ENCODE measurements at regions not wholly inside any gene's neighbourhood (a gene's known extent, or its start where the extent isn't known, plus 50 kb on each side); places are given as distances from the start of the nearest gene placed in this dataset.

- DNase-seq (ENCODE audit: low read depth in 2 of 2) = peak in 1 of 2 donors; percentile 43
These were observed 198.7 kb upstream of the SERP2 start for GRCh38 chr13:44174769-44175425.

- DNase-seq (ENCODE audit: low read depth in 2 of 2) = no peak
These were observed 197.5 kb upstream of the SERP2 start for GRCh38 chr13:44176173-44176572.

DNA sequence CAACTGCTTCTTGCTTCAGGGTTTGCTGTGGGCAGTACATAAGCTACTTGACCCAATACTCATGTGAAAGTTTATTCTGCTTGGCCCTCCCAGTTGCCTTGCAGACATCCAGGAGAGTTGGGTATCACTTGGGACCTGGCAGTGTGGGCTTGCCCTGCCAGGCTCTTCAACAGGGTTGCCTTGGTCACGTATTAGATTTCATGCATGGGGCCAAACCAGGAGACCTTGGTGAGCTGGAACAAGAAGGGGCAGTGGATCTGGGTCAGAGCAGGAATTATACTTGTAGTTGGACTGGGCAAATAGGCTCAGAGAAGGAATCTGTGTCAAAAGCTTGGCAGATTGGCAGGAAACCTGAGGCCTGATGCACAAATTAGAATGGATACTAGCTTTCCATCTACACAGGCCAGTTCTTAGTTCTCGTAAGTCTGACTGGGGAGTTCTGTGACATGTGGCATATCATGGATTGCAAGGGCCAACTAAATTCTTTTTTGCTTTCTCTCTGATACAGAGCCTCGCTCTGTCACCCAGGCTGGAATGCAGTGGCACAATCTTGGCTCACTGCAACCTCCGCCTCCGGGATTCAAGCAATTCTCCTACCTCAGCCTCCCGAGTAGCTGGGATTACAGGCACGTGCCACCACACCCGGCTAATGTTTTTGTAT is 192.6 kb upstream of the SERP2 start:
- no peak for DNase-seq (ENCODE audit: low read depth in 2 of 2)

DNA sequence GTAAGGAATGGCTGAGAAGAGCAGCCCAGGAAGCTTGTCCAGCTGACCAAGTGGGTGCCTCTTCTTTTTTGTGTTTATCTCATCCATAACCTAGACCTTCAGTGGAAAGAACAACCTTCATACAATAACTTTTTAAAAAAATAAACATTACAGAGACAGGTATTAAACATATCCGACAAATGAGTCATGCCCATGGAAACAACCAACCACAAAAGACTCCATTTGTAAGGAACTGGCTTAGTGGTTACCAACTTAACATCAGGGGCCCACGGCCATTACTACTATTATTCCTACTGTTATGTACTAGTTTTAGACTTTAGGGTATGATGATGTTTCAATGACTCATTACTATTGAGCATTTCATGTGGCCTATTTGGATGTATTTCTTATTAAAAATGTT is 191.7 kb upstream of the SERP2 start:
- DNase-seq (ENCODE audit: low read depth in 2 of 2) = peak in 1 of 2 donors; percentile 27

- DNase-seq (ENCODE audit: low read depth in 2 of 2) = no peak
These were observed 188.9 kb upstream of the SERP2 start for GRCh38 chr13:44184740-44185139.

- DNase-seq (ENCODE audit: low read depth in 2 of 2) = peak in 1 of 2 donors; percentile 38
These were observed 185.4 kb upstream of the SERP2 start for GRCh38 chr13:44188257-44188656.

DNA sequence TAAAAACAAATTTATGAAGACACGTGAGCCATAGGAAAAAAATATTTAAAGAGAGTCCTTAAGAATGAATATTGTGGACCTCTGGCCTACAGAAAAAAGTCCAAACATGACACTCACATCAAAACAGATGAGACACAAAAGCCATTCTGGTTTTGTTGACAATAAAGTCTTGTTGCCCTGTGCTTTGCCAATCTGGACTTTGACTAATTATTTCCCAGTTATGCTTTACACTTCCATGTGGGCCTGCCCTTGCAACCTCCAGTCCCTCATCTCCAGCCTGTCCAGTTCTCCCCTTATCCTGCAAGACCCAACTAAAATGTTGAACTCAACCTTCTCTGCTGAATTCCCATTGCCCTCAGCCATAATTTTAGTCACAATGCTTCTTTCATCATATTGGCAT is 184.5 kb upstream of the SERP2 start:
- DNase-seq (ENCODE audit: low read depth in 2 of 2) = no peak

- no peak for DNase-seq (ENCODE audit: low read depth in 2 of 2)
These were observed 182.5 kb upstream of the SERP2 start for GRCh38 chr13:44191103-44191502.

DNA sequence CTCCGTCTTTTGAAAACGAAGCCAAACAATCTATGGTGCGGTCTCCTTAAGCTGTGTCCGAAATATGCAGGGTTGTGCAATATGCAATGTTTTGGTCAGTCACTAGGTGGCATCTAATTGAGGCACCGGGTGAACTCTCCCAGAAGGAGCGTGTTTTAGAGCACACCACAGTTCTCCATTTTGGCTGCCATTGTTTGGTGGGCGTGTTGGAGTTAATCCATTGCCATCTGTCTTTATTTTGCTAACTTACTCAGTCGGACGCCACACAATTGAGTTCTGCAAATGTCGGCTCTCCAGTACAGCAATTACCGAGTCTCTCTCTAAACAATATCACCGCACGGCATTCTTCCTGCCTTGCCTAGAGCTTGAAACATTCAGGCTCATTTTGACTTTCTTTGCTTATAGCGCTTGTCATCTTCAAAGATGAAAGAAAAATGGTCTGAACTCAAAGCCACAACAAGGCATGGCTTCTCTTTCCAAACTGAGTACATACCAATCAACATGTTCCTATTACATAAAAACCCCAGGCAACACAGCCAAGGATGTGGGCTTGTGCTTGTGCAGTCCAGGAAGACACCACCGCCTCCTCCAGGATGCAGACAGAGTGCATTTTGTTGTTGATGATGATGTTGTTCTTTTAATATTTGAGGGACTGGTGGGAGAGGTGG is 182.0 kb upstream of the SERP2 start:
- DNase-seq (ENCODE audit: low read depth in 2 of 2) = peak; percentile 81 to 84

- no peak for DNase-seq (ENCODE audit: low read depth in 2 of 2)
These were observed 179.9 kb upstream of the SERP2 start for GRCh38 chr13:44193731-44194130.

DNA sequence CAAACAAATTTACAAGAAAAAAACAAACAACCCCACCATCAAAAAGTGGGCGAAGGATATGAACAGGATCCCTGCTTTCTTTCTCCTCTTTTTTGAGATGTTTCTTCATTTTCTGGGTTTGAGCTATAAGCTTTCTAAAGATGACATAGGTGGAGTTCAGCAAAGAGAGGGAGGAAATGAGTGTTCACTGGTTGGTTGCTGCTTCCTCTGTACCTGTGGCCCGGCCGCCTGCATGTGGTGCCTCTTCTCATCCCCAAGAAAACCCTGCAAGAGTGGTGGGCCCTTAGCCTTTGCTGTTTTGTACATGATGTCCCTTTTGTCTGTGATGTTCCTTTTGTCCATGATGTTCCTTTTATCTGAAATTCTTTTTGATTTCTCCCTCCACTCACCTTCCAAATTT is 178.4 kb upstream of the SERP2 start:
- no peak for DNase-seq (ENCODE audit: low read depth in 2 of 2)

DNA sequence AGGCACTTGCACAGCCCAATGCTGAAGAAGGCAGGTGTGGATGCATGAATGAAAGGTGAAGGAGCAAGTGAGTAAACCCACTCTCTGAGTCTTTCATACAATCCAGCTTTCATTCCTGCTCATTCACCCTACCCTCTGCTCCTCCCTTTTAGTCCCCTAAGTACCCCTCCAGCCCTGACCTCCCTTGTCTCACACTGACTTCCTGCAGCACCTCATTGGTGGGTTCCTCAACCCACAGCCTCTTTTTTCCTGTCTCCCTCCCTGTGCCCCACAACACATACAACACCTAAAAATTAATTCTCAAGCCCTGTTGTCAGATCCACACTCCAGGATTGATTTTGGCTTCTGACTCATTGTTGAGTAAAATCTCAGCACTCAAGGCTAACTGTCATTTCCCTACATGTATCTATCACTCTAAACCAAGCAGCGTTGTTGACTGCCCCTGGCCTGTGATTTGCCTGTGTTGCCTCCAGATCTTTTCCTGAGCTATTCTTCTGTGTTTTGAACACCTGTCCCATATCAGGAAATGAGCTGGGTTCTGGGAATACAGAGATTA is 177.3 kb upstream of the SERP2 start:
- DNase-seq (ENCODE audit: low read depth in 2 of 2) = peak in 1 of 2 donors; percentile 8

GRCh38 chr13:44197791-44198770 is 175.5 kb upstream of the SERP2 start:
- no peak for DNase-seq (ENCODE audit: low read depth in 2 of 2)

DNA sequence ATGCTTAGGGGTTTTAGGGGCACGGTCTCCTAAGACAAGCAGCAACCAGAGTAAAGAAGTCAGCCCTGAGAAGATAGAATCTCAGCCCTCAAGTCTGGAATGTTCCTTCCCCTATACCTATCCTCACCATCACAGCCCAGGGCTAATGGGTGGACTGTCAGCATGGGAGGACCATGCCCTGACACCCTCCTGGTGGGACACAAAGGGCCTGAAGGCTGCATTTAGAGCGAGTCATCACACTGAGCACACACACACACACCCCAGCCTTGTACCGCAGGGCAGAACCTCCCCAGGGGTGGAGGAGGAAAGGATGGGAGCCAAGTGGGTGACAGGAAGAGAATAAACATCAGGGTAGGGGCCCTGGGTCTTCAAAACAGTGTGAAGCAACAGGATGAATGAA is 174.8 kb upstream of the SERP2 start:
- no peak for DNase-seq (ENCODE audit: low read depth in 2 of 2)

DNA sequence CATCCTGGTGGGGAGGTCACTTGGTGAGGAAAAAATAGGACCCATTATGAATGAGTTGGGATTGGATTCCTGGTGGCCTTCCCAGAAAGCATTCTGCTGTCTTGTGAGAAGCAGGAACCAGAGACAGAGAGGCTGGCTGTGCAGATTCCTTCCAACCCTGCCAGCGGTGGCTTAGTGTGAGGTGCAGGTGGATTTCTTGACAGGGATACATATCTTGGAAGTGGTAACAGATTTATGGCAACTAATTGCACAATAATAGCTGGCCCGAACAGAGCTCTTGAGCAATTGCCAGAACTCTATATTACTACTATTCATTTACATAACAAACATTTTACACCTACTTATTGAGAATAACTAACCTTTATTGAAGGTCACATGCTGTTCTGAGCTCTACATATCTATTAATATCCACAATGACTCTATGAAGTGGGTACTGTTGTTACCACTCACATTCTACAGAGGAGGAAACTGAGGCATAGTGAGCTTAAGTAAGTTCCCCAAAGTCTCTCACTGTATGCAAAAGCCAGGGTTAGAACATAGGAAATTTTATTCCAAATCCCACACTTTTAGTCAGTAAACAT is 173.9 kb upstream of the SERP2 start:
- peak in 1 of 2 donors; percentile 28 for DNase-seq (ENCODE audit: low read depth in 2 of 2)

GRCh38 chr13:44206434-44206833 is 167.2 kb upstream of the SERP2 start:
- DNase-seq (ENCODE audit: low read depth in 2 of 2) = no peak

DNA sequence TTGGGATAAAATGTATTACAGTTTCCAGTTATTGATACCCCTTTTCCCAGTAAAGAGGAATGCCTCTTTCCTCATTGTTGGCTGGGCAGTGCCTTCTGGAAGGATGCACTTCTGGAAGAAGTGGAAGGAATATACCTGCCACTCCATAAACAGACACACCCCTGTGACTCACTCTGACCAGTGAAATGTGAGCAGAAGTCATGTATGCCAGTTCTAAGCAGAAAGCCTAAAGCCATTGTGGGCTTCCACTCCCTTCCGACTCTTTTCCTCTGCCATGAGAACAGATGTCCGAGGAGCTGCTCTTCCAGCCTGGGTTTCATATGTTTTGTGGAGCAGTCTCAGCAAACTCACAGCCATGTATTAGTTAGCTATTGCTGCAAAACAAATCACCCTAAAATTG is 166.1 kb upstream of the SERP2 start:
- no peak for DNase-seq (ENCODE audit: low read depth in 2 of 2)

- no peak for DNase-seq (ENCODE audit: low read depth in 2 of 2)
These were observed 163.1 kb upstream of the SERP2 start for GRCh38 chr13:44210525-44210924.

DNA sequence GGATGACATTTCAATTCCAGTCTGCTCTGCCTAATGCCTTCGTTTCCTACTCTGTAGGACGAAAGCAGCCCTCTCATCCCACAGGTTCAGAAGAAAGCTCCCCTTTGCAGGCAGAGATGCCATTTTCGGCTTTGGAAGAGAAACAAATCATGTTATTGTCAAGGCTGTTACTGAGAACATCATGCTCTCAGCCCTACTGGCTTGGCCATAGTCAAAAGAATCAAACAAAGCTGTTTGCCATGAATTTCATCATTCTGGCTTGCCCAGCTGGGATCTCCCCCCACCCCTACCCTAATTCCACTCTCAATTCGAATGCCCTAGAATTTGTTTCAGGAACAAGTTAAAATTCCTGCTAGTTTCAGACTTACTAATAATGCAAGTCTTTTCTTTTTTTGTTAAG is 162.3 kb upstream of the SERP2 start:
- no peak for DNase-seq (ENCODE audit: low read depth in 2 of 2)

DNA sequence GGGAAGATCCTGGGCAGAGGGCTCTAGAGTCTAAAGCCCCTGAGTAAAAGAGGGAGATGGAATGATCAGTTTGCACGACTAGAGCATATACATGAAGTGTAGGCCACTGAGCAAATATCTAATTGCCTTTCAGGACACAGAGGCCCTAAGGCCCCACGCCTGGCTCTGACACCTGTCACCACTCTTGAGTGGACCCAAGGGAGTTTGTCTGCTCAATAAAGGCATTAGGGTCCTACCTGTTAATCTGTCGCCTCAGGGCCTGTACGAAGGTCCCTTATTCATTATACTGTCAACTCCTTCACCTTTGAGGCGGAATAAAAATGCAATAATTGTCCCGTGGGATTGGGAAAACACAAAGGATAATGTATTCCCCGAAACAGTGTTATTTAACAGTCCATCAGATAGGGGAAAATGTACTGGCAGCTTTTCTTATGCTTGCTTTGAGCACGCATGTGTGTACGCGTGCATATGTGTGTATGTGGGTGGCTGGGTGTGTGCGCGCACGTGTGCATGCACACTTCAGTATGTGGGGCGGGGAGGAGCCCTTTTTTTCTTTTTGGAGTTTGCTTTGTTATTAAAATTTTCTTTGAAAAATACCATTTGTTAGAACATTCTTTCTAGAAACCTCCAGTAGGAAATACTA is 161.8 kb upstream of the SERP2 start:
- DNase-seq (ENCODE audit: low read depth in 2 of 2) = no peak
